GM13977 (cell line): ENCODE measurements at regions not wholly inside any gene's neighbourhood (a gene's known extent, or its start where the extent isn't known, plus 50 kb on each side); places are given as distances from the start of the nearest gene placed in this dataset.
"Not testable (repeated sequence)": the region's sequence is repeated elsewhere in the genome, so short reads cannot be mapped to it uniquely, and the experiment has no call there.

Source experiments
- DNase-seq: peaks from one replicate; pipeline ENCODE4 v3.0.0; 2012; ENCODE audit warnings: low spot score
- CTCF ChIP-seq: IDR thresholded peaks from 2 replicates; pipeline ENCODE4 v1.5.1; 2012; ENCODE audit warnings: mild to moderate bottlenecking, control low read depth; ENCODE audit not compliant: insufficient read depth; ENCODE audit errors: extremely low read depth, missing control alignments
- in situ Hi-C: fragments of 300-500 bp; cut with MboI; formaldehyde crosslinking; loops from one replicate; pipeline ENCODE4 v1.12.0; 2022; ENCODE audit warnings: low sequenced_read_pairs, low pct_unique_long_range_greater_than_20kb, mixed read lengths, inconsistent platforms; ENCODE audit not compliant: unreplicated experiment

GRCh38 chr3:30473374-30474051, 132.9 kb upstream of the TGFBR2 start:
- no peak for TF ChIP-seq CTCF
- in situ Hi-C loops, result no loop called here
- DNase-seq, result no peak

GRCh38 chr3:30474371-30474770, 132.0 kb upstream of the TGFBR2 start:
- in situ Hi-C loops, result no loop called here
- TF ChIP-seq CTCF, result no peak
- no peak for DNase-seq

- TF ChIP-seq CTCF, result no peak
- in situ Hi-C loops, result no loop called here
Measured at GRCh38 chr3:30475038-30475808, 131.2 kb upstream of the TGFBR2 start.

GRCh38 chr3:30475809-30476178, 130.6 kb upstream of the TGFBR2 start:
- no peak for TF ChIP-seq CTCF
- in situ Hi-C loops, result no loop called here
- no peak for DNase-seq

More at GRCh38 chr3:30475038-30475808, 131.2 kb upstream of the TGFBR2 start:
- DNase-seq, result peak; percentile 28

- in situ Hi-C loops, result no loop called here
- no peak for DNase-seq
- TF ChIP-seq CTCF, result no peak
Measured at GRCh38 chr3:30476368-30477084, 129.9 kb upstream of the TGFBR2 start.

GRCh38 chr3:30477149-30477921, 129.1 kb upstream of the TGFBR2 start:
- TF ChIP-seq CTCF, result no peak
- in situ Hi-C loops, result no loop called here
- no peak for DNase-seq

- DNase-seq, in situ Hi-C loops: not testable (repeated sequence)
Measured at GRCh38 chr3:30479737-30480136, 126.7 kb upstream of the TGFBR2 start.

GRCh38 chr3:30480156-30480555, 126.2 kb upstream of the TGFBR2 start:
- in situ Hi-C loops, DNase-seq: not testable (repeated sequence)
